IPS DF 19.7 (cell line): ENCODE measurements at regions not wholly inside any gene's neighbourhood (a gene's known extent, or its start where the extent isn't known, plus 50 kb on each side); places are given as distances from the start of the nearest gene placed in this dataset.
"Not testable (repeated sequence)": the region's sequence is repeated elsewhere in the genome, so short reads cannot be mapped to it uniquely, and the experiment has no call there.

Experiments used
- DNase-seq: peaks from one replicate; pipeline ENCODE4 v3.0.0-alpha.2; 2013; ENCODE audit warnings: low read depth, low spot score

DNA sequence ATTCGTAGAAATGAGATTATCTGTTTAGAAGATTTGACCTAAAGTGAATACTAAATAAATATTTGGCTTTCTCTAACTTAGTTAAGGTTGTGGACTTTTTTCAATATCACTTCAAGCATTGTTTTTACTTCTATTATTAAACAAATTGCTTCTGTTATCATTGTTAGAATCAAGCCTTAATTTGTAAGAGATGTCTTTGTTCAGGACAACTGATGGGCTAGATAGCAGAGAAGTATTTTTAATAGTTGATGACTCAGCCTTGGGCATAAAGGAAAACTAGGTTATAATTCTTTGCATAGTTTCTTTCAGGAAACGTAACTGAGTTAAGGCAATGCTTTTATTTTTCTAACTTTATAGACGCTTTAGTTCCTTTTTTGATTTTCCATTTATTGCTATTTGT lies 128.8 kb upstream of the SMIM30 start:
- no peak for DNase-seq

DNA sequence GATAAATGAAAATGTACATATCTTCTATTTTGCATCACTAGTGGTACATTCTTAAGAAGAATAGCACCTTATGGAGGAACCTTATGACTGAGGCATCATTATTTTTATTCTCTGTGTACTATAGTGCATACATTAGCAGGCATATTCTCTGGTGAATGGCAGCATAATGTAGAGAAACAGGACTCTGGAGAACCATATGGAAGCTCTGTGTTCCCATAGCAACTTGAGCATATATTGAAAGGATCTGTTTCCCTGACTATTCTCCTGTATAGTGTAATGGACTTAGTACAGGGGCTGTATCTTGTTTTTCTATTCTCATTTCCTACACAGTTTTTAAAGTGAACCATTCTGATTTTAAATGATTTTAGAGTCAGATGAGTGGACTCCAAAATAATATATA lies 128.4 kb upstream of the SMIM30 start:
- DNase-seq = no peak

DNA sequence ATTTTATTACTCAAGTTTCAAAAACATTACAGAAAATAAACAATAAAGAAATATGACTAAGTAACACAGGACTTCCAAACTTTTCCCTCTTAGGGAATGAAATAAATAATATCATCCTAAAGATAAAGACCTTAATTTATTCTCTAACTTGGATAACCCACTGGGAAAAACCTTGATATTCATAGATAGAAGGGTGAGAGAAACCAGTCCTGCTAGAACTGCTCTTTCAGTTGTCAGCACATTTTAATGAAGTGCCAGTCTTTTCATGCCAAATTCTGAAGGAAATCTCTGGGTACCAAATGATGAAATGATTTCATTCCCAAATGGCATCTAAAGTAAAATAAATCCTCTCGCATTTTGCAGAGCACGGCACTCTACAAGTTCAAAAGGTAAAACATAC lies 114.5 kb upstream of the SMIM30 start:
- no peak for DNase-seq

DNA sequence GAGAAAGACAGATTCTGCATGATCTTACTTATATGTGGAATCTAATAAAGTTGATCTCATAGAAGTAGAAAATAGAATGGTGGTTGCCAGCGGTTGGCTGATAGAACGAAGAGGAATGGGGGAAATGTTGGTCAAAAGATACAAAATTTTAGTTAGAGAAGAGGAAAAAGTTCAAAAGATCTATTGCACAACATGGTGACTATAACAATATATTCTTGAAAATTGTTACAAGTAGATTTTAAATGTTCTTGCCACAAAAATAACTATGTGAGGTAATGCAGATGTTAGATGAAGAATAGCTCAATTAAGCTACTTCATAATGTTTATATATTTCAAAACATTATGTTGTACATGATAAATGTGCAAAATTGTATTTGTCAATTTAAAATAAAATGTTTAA lies 112.3 kb upstream of the SMIM30 start:
- no peak for DNase-seq

DNA sequence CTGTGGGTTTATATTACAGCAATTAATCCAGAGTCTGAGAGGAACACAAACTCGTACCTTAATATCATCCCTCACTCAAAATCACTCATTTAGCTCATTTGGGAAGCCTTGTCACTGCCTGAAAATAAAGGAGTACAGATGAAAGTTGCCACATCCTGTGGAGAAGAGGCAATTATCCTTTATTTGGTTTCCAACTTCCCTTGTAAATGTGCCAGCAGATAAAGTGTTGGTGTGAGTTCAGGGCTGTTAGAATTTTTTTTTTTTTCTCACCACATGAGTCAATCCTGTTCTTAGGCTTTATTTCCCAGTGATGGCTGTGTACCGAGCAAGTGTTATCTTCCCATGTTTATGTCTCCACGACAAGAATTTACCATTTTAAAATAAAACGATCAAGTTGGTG lies 99.0 kb upstream of the SMIM30 start:
- no peak for DNase-seq

DNA sequence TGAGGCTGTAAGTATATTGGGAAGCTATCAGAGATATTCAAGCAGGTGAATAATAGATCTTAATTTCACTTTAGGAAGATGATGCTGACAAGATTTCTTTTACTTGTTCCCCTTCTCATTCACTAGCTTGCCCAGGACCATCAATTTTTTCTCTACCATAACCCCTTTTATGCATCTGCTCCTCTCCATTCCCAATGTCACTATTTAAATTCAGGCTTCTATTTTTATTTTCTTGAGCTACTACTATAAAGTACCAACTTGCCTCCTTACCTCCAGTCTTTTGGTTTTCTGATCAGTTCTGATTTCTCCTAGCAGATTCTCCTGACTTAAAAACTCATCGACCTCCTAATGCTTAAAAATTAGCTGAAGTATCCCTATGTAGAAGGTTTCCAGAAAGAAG lies 97.7 kb upstream of the SMIM30 start:
- DNase-seq = no peak

DNA sequence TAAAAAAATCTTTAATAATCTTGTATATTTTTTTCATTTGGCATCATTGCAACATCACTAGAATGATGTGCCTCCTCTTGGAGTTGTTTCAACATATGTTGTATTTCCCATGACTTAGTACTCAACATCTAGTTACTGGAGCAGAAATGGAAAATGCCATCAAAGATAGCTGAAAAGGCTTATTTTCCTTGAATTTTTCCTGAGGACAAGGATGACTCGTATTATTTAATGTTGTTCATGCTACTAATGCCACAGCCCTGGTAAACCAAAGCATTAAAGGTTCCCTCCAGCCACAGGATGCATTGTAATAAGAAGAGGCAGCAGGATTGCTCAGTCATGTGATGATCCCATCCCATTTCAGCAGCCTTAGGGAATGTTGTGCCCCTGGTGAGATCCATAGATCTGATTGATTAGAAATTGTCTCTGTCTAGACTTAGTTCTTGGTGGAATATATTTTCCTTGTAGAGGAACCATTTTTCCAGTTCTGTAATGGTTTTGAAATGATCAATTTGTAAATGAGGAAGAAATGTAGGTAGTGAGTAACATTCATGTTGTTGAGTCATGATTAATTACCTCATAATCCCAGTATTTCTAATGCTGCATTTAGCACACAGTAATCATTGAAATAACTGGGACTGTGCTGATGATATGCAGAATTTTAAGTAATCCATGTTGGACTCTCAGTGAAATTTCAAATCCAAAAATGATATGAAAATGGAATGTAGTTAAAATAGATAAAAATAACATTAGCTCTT lies 91.3 kb upstream of the SMIM30 start:
- no peak for DNase-seq

DNA sequence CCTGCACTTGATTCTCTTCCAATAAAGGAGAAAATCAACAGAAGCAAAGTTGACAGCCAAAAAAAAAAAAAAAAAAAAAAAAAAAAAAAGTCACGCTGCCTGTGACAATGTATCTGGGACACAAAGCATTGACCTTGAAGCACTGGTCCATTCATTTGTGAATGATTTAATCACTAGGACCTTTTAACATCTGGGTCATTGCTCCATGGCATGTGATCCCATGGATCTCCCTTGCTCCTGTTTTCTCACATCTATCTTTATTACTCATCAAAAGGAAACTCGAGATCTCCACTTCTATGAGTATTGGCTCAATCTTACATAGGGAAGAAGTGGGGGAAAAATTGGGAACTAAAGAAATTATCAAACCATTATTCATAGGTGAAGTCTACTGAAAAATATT lies 89.6 kb upstream of the SMIM30 start:
- no peak for DNase-seq

DNA sequence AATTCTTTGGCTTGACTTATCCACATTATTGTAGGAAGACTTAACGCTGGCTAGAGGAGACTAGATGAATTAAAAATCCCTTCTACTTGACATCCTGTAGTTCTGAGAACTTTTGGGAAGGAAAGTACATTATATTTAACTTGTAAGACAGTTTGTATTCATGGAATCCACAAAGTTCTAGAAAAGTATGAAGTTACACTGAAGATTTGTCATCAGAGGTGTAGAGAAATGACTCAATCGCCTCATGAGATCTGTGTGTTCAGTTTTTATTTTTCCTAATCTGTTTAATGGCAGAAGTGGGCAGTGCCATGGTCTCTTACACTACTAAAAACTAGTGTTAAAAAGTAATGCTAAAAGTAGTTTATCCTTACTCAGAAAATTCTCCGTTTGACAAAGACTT lies 89.1 kb upstream of the SMIM30 start:
- no peak for DNase-seq

DNA sequence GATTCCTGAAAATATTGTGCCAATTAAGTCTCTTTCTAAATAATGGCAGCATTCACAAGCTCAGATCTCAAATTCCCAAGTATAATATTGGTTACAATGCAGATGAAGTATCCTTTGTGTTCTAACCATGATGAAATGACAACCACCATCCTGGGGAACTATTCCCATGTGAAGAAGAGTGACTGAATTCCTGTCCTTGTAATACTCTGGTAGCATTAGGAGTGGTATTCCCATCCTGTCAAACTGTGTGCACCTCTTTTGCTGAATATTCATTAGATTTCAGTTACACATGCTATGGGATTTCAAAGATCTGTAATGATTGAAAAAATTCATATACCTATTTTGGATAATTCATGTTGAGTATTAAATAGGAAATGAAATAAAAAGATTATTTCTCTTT lies 86.1 kb upstream of the SMIM30 start:
- DNase-seq = no peak

DNA sequence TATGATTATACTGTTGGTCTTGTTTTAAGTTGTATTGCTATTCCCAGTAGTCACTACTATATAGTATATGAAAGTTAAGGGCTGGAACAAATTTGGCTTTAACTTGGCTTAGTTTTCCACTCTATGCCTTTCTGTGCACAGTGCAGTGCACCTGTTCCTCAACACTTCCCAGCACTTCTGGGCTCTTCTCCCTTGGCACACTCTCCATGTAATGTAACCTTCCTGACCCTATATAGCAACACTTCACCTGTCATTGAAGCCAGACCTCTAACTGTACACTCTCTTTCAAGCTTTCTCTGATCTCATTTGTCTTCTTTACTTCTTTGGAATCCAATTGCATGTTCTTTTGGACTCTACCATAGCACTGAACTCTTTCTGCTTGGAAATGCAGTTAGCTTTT lies 83.9 kb upstream of the SMIM30 start:
- DNase-seq = no peak

DNA sequence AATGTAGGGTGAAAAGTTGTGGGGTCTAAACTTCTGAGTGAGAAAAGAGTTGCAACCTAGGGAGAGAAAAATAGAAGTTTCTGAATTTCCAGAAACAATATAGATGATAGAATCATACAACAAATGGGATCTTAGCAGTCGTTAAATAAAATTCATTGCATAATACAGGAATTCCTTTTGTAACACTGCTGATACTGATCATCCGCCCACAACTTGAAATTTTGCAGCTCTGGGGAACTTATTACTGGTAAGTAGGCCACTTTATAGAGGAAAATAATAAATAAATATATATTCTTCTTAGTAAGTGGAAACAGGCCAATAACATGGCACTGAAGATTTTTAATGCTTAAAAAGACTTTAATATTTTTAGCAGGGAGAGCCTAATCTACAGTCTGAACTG lies 81.9 kb upstream of the SMIM30 start:
- DNase-seq = no peak

DNA sequence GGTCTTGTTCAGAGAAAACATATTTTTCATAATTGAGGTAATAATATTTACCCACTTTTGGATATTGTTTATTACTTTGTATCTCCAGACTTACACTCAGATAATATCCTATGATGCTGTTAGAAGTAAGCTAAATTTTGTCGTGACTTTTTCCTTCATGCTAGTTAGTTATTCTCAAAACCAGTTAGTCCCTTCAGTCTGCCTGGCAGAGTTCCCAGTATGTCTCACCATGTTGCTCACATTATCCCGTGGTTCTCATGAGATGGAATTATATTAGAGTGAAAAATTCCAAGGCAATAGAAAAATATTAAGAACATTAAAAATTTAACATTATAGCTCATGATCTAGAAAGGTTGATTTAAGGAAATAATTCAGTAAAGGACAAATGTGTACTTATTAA lies 81.5 kb upstream of the SMIM30 start:
- no peak for DNase-seq

DNA sequence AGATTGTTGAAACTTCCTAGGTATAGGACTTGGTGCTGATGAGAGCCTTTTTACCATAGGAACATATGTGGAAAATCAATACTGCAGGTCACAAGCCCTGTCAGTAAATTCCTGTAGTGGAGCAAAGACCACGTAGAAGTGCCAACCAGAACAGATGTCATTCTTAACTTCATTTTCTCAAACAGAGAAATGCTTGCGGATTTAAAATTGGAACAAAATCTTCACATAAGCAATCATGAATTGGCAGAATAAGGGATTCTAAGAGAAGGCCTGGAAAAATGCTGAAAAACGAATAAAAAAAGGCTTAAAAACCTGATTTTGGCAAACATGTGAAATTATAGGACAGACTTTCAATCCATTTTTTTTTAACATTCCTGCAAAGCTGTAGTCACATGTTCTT lies 80.8 kb upstream of the SMIM30 start:
- DNase-seq = no peak

DNA sequence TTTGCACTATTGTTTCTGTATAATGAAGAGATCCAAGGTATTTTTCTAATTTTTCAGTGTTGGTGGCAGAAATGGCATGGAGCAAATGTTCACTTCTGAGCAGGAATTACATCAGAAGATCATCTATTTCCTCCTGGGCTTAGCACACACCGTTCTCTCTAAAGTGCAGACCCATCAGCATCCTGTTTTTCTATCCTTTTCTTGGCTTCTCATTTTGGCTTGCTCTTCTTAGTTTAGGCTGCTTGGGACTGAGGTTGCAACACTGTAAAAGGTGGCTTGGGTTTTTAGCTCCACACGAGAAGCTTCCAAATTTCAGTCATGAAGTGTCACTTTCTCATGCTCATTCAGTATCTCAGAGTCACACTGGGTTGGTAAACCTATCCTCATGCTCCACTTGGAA lies 79.9 kb upstream of the SMIM30 start:
- DNase-seq = no peak

DNA sequence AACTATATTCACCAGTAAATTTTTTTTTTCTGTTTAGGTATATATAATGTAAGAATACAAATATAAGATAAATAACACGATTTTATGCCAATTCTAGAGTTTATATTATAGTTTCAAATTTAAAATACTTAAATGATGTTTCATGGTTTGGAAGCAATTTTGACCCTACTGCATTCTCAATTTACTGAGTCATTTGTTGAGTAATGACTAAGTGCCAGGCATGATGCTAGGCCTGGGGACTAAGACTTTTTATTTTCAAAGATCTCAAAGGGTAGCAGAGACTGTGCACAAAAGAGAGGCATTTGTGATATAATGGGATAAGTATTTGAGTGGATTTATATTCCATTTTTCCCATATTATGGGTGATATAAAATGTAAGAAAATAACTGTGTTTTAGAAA lies 78.9 kb upstream of the SMIM30 start:
- DNase-seq = no peak

DNA sequence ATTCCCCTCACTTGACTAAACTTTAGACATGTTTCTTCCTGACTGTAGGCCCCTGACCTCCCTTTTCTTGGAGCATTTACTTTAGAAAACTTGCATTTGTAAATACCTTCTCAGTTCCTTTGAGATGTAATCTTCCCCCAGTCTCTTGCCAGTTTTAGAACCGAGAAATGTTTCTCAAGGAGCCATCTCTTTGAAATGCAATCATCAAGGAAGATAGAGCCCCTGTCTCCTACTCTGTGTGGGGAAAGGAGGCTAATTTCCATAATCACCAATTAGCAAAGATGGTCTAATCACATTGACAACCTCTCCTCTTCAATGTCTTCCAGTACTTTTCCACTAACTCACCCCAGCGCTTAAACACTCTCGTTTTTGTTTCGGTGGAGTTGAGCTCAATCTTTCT lies 70.0 kb upstream of the SMIM30 start:
- no peak for DNase-seq

DNA sequence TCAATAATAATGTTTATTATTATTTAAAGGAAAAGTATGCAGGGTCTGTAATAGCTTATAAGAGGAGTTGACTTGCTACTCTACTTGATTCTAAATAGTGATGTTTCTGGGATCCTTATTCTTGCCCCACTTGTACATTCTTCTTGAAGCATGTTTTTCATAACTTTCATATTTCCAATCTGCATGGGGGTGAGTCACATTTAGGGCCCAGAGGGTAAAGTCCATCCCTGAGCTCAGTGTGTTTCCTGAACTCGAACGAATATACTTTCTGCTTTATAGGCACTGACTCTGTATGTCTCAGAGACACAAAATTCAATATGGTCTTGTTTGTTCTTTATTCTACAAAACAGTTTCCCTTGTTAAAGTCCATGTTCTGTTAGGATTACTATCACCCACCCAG lies 61.0 kb upstream of the SMIM30 start:
- no peak for DNase-seq

DNA sequence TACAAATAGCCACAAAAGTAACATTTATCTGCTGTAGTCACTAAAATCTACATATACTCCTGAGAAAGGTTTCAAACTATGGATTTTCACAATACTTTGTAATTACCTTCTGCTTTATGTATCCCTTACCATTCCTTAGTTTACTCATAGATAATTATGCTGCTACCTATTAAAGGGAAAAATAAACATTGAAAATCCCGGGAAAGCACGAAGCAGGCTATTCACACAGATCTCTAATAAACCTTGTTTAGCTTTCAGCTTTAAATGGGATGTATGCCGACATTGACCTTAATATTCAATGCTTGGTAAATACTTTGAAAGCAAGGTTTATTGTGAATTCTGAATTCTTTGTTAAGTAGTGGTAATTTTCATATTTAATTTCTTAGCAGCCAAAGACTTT lies 58.5 kb upstream of the SMIM30 start:
- DNase-seq = no peak

DNA sequence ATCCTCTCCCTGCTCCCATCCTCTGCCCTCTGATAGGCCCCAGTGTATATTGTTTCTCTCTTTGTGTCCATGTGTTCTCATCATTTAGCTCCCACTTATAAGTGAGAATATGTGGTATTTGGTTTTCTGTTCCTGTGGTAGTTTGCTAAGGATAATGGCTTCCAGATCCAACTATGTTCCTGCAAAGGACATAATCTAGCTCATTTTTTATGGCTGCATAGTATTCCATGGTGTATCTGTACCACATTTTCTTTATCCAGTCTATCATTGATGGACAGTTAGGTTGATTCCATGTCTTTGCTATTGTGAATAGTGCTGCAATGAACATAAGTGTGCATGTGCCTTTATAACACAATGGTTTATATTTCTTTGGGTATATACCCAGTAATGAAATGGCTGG lies 57.8 kb upstream of the SMIM30 start:
- not testable (repeated sequence) for DNase-seq

DNA sequence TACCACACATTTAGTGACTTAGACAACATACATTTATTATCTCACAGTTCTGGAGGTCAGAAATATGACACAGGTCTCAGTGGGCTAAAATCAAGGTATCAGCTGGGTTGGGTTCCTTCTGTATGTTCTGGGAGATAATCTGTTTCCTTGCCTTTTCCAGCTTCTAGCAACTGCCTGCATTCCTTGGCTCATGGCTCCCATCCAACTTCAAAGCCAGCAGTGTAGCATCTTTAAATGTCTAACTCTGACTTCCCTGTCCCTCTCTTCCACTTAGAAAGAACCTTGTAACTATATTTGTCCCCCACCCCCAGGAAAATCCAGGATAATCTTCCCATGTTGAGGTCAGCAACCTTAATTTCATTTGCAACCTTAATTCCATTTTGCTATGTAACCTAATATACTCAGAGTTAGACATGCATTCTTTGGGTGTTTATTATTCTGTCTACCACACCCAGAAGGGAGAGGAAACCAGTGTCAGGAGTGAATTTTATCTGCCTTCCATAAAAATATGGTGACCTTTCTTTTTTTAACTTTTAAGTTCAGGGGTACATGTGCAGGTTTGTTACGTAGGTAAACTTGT lies 57.3 kb upstream of the SMIM30 start:
- DNase-seq = no peak

DNA sequence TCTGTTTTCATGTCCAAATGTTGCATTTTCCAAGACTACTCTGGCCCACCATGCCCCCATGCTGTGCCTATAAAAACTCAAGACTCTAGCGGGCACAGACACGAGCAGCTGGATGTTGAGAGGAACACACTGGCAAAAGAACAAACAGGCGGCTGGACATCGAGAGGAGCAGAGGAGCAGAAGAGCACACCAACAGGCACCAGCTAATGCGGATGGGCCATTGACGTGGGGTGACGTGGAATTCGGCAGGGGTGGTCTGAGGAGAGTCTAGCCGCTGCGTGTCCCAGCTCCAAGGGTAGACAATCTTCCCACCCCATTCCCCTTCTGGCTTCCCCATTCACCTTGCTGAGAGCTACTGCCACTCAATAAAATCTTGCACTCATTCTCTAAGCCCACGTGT lies 54.4 kb upstream of the SMIM30 start:
- DNase-seq = no peak

DNA sequence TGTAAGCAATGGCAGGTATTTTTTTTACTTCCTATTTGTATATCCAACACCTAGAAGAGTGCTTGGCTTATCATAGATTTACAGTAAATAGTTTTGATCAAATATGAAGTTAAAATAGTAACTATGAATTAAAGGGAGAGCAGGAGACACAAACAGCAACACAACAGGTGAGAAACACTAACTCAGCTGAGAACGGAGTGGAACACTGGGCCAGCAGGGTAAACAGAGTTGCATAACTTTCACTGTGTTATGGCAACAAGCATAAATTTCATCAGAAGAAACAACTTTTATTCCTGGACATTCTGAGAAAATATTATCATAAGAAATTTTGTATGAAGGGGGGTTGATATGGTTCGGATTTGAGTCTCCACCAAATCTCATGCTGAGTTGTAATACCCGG lies 52.2 kb upstream of the SMIM30 start:
- no peak for DNase-seq
